HTR-8/SVneo (cell line): ENCODE measurements at regions not wholly inside any gene's neighbourhood (a gene's known extent, or its start where the extent isn't known, plus 50 kb on each side); places are given as distances from the start of the nearest gene placed in this dataset.
"Not testable (repeated sequence)": the region's sequence is repeated elsewhere in the genome, so short reads cannot be mapped to it uniquely, and the experiment has no call there.

Experiments used
- DNase-seq: peaks from one replicate; pipeline ENCODE4 v3.0.0; 2011; ENCODE audit warnings: low spot score, mixed read lengths; ENCODE audit not compliant: insufficient read length
- FAIRE-seq: peaks from 2 replicates; lab custom pipeline; 2011; peaks lifted over from hg19 to GRCh38; lab: Jason Lieb, UNC

DNA sequence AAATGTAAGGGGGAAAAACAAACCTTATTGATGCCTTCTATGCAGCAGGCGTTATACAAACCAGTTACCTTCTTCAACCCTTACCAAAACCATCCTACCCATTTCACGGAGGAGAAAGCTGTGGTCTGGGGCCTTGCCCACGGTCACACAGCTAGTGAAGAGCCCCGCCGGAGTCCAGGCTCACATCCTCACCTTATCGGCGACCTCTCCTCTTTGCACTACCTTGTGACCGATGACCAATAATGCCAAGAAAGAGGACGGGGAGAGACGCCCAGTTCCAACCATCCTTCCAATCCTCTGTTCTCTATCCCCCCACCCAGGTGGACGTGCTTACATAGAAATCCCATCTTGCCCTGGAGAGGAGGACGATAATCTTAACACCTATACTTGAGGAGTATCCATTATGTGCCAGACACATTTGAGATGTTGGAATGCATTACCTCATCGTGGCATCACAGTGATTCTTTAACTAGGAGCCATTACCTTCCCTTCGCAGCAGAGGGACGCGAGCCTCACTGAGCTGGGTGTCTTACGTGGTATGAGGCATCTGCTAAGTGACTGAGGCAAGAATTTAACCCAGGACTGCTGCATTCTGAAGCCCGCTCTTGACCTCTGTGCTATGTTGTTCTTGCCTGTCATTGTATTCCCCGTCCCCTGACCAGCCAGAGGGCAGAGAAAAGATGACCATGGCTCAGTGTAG, 253.7 kb upstream of the B3GAT1 start:
- no peak for FAIRE-seq
- no peak for DNase-seq

DNA sequence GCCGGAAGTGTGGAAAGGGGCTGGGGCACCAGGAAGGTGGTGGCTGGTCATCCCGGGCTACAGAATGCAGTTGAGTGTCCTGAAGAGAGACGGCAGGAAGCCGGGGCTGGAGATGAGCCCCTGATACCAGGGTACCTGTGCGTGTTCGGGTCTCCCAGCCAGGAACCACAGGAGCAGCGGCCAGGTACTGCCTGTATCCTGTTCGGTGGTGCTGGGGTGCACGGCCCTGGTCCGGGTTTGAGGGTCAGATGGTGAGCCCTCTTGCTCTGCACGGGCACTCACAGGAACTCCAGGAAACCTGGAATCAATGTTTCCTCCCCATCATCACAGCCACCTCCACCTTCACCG, 253.1 kb upstream of the B3GAT1 start:
- DNase-seq (no peak), FAIRE-seq (no peak)

GRCh38 chr11:134664447-134665187, 252.6 kb upstream of the B3GAT1 start:
- no peak for FAIRE-seq
- DNase-seq = no peak

DNA sequence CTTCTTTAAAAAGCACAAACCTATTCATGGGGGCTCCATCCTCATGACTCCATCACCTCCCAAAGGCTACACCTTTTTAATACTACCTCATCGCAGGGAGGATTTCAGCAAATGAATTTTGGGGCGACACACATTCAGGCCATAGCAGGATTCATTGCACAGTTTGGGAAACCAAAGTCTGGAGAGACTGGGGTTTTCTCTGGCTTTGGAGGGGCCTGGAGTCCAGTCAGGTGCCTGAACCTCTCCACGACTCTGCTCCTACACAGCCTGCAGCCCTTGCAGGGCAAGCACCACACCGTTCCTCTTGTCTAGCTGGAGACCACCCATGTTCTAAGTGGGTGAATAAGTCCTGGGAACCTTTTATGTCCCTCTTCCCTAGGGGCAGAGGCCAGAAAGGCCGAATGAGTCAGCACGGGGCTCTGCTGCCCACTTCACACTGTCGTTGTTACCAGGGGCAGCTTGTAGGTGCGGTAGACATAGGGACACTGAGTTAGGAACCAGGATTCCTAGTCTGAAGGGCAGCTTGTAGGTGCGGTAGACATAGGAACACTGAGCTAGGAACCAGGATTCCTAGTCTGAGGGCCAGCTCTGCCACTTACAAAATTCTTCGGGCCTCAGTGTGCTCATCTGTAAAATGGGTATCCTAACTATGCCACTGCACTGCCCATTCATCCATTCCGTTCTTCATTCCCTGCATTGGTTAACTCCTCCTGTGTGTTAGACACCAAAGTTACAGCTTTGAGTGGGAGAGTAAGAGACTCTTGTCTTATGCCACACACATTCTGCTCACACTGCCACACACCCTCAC, 251.7 kb upstream of the B3GAT1 start:
- FAIRE-seq = no peak
- DNase-seq = no peak

DNA sequence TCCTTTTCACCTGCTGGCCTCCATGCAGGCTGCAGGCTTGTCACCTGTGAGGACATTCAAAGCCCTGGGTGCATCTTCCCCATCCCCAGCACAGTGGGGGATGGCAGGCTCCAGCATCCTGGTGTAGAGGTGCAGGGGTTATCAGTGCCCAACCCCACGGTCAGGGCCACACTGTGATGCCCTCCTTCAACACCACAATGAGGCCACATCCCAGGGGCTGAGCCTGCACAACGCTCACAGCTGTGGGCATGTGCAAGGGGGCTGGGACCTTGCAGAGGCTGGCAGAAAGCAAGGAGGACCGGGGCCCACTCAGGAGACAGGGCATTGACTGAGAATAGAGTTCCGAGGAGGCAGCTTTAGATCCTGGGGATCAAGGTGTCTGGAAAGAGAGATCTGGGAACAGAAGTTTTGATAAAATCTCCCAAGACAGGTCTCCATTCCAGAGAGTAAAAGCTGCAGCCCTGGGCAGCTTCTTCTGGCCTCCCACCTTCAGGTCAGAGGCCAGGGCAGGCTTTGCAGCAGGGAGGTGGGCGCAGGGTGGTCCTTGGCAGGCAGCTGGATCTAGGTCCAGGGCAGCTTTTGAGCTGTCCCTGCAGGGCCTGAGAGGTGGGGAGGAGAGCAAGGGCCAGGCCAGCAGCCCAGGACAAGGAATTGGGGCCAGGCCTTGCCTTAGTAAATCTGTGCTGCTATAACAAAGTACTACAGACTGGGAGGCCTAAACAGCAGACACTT, 250.8 kb upstream of the B3GAT1 start:
- DNase-seq = no peak

GRCh38 chr11:134661660-134662059, 249.6 kb upstream of the B3GAT1 start:
- no peak for FAIRE-seq

More for the DNA sequence above, 250.8 kb upstream of the B3GAT1 start:
- FAIRE-seq = no peak

DNA sequence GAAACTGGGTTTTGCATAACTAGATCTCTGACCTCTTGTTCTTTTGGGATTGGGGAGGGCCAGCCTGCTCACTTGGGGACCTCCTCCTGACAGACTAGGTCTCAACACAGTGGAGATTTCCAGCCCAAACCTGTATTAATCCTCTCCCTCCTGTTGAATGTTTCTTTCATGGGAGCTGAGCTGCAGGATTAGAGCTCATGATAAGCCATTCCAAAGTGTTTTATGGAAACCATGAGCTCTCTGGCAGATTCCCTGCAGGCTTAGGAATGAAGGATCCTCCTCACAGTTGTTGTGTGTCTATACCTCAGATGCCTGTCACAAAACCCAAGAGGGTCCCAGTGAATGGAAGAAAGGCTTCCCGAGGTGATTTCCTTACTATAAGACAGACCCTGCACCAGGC, 248.4 kb upstream of the B3GAT1 start:
- FAIRE-seq (no peak), DNase-seq (no peak)

More at GRCh38 chr11:134661660-134662059, 249.6 kb upstream of the B3GAT1 start:
- no peak for DNase-seq

GRCh38 chr11:134659882-134660281, 247.8 kb upstream of the B3GAT1 start:
- DNase-seq = no peak
- FAIRE-seq = no peak

GRCh38 chr11:134658481-134659225, 246.6 kb upstream of the B3GAT1 start:
- FAIRE-seq = no peak
- no peak for DNase-seq

DNA sequence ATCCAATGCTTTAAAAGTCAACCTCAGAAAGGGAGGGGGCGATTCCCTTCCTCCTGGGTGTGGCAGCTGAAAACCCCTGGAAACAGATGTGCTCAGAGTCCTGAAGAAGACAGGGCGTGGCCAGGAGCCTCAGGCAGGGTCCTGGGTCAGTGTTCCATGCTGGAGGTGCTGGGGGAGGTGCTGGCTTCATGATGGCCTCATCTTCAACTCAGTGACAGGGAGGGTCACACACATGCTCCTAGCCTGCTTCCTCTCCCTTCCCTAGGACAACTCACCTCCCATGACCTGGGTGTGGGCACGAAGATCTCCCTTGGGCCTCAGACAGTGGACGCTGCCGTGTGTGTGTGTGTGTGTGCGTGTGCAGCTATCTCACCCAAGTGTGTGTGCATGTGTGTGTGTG, 245.6 kb upstream of the B3GAT1 start:
- DNase-seq = no peak
- no peak for FAIRE-seq

GRCh38 chr11:134656861-134657540, 245.0 kb upstream of the B3GAT1 start:
- no peak for DNase-seq
- FAIRE-seq = no peak

- FAIRE-seq, DNase-seq: not testable (repeated sequence)
Measured at GRCh38 chr11:134656086-134656840, 244.2 kb upstream of the B3GAT1 start.

DNA sequence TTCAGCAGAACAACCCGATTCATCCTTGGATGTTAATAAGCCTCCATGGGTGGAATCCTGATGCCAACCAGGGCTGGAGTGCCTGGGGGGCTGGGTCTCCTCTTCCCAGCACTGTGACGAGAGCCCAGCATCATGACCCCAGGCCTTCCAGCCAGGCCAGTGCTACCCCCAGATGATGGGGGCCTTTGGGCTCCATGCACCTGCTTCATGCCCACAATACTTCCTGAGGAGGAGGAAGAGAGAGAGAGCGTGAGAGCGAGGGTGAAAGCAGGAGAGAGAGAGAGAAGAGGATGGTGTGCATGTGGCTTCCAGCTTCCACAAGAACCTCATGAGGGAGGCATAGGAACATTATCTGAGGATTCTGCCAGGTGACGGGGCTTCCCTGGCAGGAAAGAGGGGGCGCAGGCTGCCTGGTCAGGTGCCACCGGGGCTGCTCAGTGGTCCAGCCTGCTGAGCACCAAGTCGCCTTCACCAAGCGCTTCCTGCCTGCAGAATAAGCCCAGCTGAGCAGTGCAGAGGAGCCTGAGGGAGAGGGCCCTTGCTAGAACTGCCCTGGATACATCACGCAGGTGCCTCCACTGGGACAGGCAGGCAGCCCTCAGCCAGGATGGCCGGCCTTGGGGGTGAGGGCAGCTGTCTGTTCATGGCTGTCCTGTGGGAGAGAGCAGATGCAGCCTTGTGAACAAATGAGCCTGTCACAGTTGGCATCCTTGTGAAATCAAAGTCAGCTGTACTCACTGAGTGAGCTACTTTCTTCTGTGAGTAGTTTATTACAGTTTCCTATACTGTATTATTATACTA, 243.3 kb upstream of the B3GAT1 start:
- FAIRE-seq = no peak
- no peak for DNase-seq

DNA sequence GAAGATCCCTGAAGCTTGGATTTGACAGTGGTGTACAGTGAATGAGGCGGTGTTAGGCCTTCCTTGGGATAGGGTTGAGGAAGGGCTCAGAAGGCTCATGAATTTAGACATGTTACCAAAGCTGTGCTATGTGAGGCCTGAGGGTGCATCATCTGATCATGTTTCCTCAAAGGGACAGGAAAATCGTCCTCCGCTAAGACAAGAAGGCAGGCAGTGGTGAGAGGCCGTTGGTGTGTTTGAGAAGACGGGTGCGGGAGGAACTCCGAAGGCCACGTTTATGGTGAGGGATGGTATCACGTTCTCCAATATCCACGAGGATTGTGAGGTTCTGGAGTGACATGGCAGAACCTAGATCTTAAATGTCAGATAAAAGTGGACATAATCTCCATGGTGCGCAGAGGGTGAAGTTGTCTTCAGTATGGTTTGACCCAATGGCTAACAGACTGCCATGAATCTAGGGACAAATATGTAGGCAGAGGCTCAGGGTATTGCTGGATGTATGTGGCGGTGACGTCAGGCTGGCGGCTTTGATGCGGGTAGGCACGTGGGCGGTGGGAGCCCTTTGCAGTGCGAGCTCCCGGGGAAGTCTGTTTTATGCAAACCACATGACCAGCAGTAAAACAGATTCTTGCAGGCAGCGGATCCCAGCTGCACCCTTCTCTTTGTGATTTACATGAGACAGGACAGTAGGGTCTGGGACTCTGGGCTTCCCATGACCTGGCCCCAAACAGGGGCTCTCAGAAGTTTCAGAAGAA, 242.3 kb upstream of the B3GAT1 start:
- no peak for FAIRE-seq

GRCh38 chr11:134652586-134653255, 240.7 kb upstream of the B3GAT1 start:
- FAIRE-seq = no peak
- no peak for DNase-seq

More for the DNA sequence above, 242.3 kb upstream of the B3GAT1 start:
- no peak for DNase-seq

GRCh38 chr11:134647066-134647743, 235.2 kb upstream of the B3GAT1 start:
- DNase-seq (no peak), FAIRE-seq (no peak)
